ENCODE measurements at regions not wholly inside any gene's neighbourhood (a gene's known extent, or its start where the extent isn't known, plus 50 kb on each side); places are given as distances from the start of the nearest gene placed in this dataset.

DNA sequence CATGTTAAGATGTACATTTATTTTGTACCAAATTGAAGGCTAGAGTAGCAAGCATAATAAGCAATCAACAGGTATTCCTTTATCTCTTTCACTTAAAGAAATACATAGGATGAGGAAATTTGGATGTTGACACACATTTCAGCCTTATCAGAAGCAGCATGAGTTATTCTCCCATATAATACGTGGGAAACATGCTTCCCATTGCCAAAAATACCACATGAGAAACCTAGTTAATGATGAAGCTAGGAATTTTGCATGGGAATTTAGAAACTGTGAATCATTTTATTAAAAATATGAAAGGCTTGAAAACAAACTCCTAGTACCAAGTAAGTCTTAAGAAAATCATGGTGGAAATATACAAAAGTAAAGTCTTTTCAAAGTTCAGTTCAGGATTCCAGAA lies 751.8 kb downstream of the TSN start:
- TF ChIP-seq, protein P1, sequence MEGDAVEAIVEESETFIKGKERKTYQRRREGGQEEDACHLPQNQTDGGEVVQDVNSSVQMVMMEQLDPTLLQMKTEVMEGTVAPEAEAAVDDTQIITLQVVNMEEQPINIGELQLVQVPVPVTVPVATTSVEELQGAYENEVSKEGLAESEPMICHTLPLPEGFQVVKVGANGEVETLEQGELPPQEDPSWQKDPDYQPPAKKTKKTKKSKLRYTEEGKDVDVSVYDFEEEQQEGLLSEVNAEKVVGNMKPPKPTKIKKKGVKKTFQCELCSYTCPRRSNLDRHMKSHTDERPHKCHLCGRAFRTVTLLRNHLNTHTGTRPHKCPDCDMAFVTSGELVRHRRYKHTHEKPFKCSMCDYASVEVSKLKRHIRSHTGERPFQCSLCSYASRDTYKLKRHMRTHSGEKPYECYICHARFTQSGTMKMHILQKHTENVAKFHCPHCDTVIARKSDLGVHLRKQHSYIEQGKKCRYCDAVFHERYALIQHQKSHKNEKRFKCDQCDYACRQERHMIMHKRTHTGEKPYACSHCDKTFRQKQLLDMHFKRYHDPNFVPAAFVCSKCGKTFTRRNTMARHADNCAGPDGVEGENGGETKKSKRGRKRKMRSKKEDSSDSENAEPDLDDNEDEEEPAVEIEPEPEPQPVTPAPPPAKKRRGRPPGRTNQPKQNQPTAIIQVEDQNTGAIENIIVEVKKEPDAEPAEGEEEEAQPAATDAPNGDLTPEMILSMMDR (conservative IDR thresholded peaks at IDR 0.05) = no peak
- H3K27me3 Mint-ChIP-seq (ENCODE audit: low read depth) = no peaks in the 10 kb centered on the region
- no peaks in the 10 kb centered on the region for H3K4me1 Mint-ChIP-seq
- H3K27ac Mint-ChIP-seq (ENCODE audit: unreplicated experiment) = no peak overlapping the region
- H3K36me3 Mint-ChIP-seq (ENCODE audit: low read depth) = no peaks in the 10 kb centered on the region
- DNase-seq (ENCODE audit: low read depth, low spot score) = no peak
- no peak overlapping the region for H3K4me3 Mint-ChIP-seq
- peaks cover 5% of the 10 kb centered on the region for H3K9me3 Mint-ChIP-seq

DNA sequence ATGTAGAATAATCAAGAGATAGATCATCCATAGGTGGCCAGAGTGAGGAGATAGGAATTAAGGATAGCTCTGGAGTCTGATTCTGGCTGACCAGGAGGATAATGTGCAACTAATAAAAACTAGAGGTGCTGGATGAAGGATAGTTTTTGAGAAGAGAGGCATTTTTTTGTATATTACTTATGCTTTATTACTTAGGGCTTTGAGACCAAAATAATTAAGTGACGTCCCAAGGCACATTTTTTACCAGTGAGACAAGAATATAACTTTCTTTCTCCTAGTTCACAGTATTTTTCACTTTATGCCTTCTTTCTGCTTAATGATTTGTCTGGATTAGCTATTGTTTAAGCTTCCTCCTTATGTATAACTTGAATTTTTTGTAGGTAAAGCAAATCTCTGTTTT lies 756.6 kb downstream of the TSN start:
- DNase-seq (ENCODE audit: low read depth, low spot score) = no peak
- H3K27ac Mint-ChIP-seq (ENCODE audit: unreplicated experiment) = no peak overlapping the region
- peaks cover 16% of the 10 kb centered on the region for H3K4me1 Mint-ChIP-seq
- no peaks in the 10 kb centered on the region for H3K27me3 Mint-ChIP-seq (ENCODE audit: low read depth)
- no peaks in the 10 kb centered on the region for H3K36me3 Mint-ChIP-seq (ENCODE audit: low read depth)
- peaks cover 7% of the 10 kb centered on the region for H3K9me3 Mint-ChIP-seq
- H3K4me3 Mint-ChIP-seq = no peak overlapping the region
- TF ChIP-seq, protein P1 (conservative IDR thresholded peaks at IDR 0.05) = no peak

DNA sequence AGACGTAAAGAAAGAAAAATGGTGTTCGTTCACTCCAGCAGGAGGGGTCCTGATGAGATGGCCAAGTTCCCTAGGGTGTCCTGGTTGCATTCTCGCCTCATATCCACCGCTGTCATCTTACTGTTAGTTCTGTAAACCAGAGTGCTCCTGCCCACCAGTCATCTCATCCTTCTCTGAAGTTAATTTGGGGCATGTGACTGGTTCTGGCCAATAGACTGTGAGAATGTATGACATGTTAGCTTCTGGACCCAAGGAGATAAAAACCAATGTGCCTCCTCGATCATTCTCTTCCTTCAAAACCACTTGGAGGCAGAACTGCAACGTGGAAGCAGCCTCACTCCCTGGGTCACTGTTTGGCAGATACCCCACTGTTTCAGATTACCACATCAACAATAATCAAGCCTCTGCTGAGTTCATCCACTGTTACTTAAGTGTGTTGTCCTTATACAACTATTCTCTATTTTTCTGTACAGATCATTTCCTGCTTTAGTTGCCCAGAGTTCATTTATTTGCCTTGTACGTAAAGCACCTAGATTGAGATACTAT lies 759.1 kb downstream of the TSN start:
- Mint-ChIP-seq H3K4me1 (peaks cover 17% of the 10 kb centered on the region), H3K9me3 (peaks cover 7% of the 10 kb centered on the region), H3K4me3 (no peak overlapping the region), H3K27me3 (ENCODE audit: low read depth) (no peaks in the 10 kb centered on the region), H3K36me3 (ENCODE audit: low read depth) (no peaks in the 10 kb centered on the region), H3K27ac (ENCODE audit: unreplicated experiment) (no peak overlapping the region)
- DNase-seq (ENCODE audit: low read depth, low spot score) = no peak
- TF ChIP-seq, protein P1 (conservative IDR thresholded peaks at IDR 0.05) = no peak

DNA sequence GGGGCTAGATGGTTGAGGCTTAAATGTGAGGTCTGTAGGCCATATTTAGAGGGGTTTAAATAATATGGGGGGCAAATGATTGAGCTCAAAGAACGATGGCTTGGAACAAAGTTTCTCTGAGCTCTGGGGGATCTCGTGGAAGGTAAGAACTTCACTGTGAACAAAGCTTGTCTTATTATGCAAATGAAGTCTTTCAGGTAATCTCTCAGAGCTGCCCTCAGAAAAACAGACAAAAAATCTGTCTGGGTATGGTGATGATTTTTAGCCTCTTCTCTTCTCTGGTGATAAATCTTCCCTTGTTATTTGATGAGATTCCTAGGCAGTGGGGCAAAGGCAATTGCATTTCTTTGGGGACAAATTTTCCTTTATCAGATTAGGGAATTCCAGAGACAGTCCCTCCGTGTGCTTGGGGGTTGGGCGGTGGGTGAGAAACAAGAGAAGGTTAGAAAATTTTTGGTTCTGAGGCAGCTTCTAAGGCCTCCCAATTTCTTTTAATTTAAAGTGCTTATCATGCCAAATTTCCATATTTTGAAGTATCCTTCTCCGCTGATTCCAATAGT lies 760.4 kb downstream of the TSN start:
- no peak for DNase-seq (ENCODE audit: low read depth, low spot score)
- Mint-ChIP-seq H3K4me3 (no peak overlapping the region), H3K27ac (ENCODE audit: unreplicated experiment) (no peak overlapping the region), H3K9me3 (peaks cover 7% of the 10 kb centered on the region), H3K36me3 (ENCODE audit: low read depth) (no peaks in the 10 kb centered on the region), H3K27me3 (ENCODE audit: low read depth) (no peaks in the 10 kb centered on the region), H3K4me1 (peaks cover 17% of the 10 kb centered on the region)
- TF ChIP-seq, protein P1 (conservative IDR thresholded peaks at IDR 0.05) = no peak

DNA sequence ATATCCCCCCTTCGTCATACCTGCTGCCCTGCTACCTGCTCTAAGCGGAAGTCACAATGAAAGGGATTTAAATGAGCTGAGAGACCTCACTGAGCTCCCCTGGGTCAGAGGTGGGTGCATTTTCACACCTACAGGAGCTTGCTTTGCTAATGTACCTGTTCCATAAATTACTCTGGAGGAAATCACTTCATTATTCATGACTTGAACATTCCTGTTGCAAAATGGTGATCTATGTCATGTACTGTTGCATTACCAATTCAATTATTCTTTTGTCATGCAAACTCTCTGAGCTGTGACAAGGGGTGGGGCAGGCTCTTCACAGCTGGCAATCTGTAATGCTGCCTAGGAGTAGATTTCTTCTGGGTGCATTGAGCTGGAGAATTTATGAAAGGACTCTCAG lies 761.3 kb downstream of the TSN start:
- peaks cover 7% of the 10 kb centered on the region for H3K9me3 Mint-ChIP-seq
- no peak for DNase-seq (ENCODE audit: low read depth, low spot score)
- H3K36me3 Mint-ChIP-seq (ENCODE audit: low read depth) = no peaks in the 10 kb centered on the region
- peaks cover 17% of the 10 kb centered on the region for H3K4me1 Mint-ChIP-seq
- TF ChIP-seq, protein P1 (conservative IDR thresholded peaks at IDR 0.05) = no peak
- H3K27me3 Mint-ChIP-seq (ENCODE audit: low read depth) = no peaks in the 10 kb centered on the region
- no peak overlapping the region for H3K4me3 Mint-ChIP-seq
- H3K27ac Mint-ChIP-seq (ENCODE audit: unreplicated experiment) = no peak overlapping the region

All from neural crest cell (in vitro differentiated cells).